ENCODE measurements at regions not wholly inside any gene's neighbourhood (a gene's known extent, or its start where the extent isn't known, plus 50 kb on each side); places are given as distances from the start of the nearest gene placed in this dataset.

DNA sequence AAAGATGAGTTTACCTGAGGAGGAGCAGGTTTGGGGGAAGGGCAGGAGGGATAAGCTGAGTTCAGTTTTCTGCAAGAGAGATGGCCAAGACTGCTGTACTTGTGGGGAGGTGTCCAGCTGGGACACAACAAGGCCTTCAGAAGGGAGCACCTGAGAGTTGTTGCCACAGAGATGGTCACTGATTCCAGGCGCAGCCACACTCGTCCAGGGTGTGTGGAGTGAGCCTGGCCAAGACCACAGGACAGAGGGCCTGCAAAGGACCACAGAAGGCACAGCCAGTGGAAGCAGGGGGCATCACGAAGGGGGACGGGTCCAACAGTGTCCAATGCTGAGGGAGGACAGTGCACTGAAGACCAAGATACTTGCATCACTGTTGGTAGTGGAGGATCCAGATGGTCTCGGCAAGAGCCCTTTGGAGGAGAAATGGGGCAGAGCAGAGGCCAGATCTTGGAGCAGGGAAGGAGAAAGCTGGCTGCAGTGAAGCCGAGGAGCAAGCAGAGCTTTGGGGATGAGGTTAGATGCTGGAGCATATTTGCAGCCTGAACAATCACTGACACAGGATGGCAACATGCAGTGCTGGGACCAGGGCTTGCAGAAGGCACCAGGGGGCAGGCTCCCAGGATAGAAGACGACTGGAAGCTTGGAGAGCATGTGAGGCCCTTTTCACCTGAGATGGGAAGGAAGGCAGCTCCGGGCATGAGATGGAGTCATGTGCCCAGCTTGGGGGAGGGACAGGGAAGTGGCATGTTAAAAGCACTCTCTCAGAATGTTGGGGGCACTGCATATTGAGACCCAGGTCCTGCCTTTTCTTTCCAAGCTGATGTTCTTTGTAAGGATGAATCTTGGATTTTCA is 214.0 kb downstream of the CYP26B1 start:
- peak; percentile 22 for TF ChIP-seq CTCF (IDR thresholded peaks at IDR 0.05; ENCODE audit: low read length, missing control alignments)
- H3K4me3 ChIP-seq (replicated peaks; ENCODE audit: low read depth, low read length): no peak overlapping the region
- DNase-seq (ENCODE audit: low read depth): no peak

GRCh38 chr2:71932780-71933466 is 214.7 kb downstream of the CYP26B1 start:
- DNase-seq (ENCODE audit: low read depth): no peak
- no peak for TF ChIP-seq CTCF (IDR thresholded peaks at IDR 0.05; ENCODE audit: low read length, missing control alignments)
- no peak overlapping the region for H3K4me3 ChIP-seq (replicated peaks; ENCODE audit: low read depth, low read length)

DNA sequence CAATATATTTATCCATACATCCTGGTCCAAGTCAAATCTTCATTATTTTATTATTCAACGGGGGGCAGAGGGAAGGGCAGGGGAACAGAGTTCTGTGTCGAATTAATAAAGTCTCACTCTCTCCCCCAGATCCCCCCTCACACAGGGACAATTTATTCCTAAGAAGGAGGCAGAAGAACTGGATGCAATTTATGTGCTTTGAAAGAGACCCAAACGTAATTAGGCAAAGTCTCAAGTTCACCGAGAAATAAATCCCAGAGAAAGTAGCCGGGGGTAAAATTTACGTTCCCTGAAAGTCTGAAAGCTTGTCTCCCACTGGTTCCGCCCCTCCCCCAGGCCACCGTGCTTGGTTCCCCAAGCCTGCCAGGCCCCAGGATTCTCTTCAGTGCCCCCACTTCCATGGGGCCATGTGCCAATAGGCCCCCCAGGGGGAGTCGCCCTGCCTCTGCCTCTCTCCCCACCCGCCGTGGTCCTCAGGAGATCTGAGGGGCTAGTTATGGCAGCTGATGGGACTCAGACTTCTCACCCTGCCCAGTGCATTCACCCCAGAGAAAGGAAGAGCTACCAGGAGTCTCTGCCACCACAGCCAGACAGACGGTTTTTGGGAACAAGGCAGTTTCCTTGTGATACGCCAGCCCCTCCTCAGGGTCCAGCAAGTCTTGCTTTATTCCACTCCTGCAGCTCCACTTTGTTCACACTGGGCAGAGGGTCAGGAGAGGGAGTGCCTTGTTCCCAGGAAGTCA is 215.5 kb downstream of the CYP26B1 start:
- no peak for DNase-seq (ENCODE audit: low read depth)
- no peak for TF ChIP-seq CTCF (IDR thresholded peaks at IDR 0.05; ENCODE audit: low read length, missing control alignments)

DNA sequence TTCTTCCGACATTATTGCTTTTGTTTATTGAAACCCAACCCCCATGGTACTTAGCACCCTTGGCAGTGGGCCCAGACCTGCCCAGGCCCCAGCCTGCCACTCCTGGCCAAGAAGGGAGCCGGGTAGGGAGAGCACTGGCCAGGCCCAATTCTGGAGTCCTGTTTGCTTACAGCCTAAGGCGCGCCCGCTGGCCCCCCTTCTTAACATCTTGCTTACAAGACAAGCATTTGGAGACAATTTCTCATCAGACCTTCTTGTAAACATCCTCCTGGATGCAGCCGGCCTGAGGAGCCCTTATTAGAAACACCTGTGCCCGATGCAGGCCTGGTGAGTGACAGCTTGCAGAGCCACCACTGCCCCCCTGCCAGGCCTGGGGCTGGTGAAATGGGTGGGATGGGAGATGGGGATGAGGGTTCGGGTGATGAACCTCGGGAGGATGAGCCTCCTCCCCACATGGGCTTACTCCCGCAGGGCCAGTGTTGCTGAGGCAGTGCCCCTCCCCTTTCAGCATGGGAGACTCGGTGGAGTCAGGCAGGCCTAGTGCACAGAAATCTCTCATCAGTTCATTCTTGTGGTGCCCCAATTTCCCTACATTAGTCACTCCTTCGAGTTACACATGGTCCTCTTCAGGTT is 217.5 kb downstream of the CYP26B1 start:
- no peak for TF ChIP-seq CTCF (IDR thresholded peaks at IDR 0.05; ENCODE audit: low read length, missing control alignments)
- H3K4me3 ChIP-seq (replicated peaks; ENCODE audit: low read depth, low read length): no peak overlapping the region
- no peak for DNase-seq (ENCODE audit: low read depth)

More for the DNA sequence above, 215.5 kb downstream of the CYP26B1 start:
- H3K4me3 ChIP-seq (replicated peaks; ENCODE audit: low read depth, low read length): no peak overlapping the region

DNA sequence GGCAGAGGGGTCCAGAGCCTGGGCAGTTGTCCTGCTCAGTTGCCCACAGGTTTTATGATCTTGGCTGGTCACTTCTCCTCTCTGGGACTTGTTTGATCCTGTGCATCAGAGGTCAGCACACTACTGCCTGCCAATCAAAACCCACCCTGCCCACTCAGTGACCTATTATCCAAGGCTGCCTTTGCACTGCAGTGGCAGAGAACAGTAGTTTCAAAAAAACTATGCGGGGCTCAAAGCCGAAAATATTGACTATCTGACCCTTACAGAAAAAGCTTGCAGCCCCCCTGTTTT is 218.2 kb downstream of the CYP26B1 start:
- no peak for TF ChIP-seq CTCF (IDR thresholded peaks at IDR 0.05; ENCODE audit: low read length, missing control alignments)
- no peak for DNase-seq (ENCODE audit: low read depth)
- H3K4me3 ChIP-seq (replicated peaks; ENCODE audit: low read depth, low read length): no peak overlapping the region

- no peak for TF ChIP-seq CTCF (IDR thresholded peaks at IDR 0.05; ENCODE audit: low read length, missing control alignments)
- no peak overlapping the region for H3K4me3 ChIP-seq (replicated peaks; ENCODE audit: low read depth, low read length)
- DNase-seq (ENCODE audit: low read depth): no peak
These were observed 218.8 kb downstream of the CYP26B1 start for GRCh38 chr2:71928734-71929481.
